ENCODE measurements at regions not wholly inside any gene's neighbourhood (a gene's known extent, or its start where the extent isn't known, plus 50 kb on each side); places are given as distances from the start of the nearest gene placed in this dataset.
A peak's percentile ranks its signal among the peaks of the same experiment; 100 is the strongest.

- intact Hi-C loops (cut with DNase I; ENCODE audit: low total_unique reads), result loop anchor here (1.0 kb wide), 1 partner anchor 10 kb away; no protein-coding TSS in a partner anchor
- Histone ChIP-seq H3K4me3 (peak overlapping the region in 2 of 4 donors; percentile 14 to 32), H3K4me1 (peaks cover 55 to 71% of the 10 kb centered on the region in 2 donors), H3K36me3 (no peaks in the 10 kb centered on the region), H3K9me3 (no peaks in the 10 kb centered on the region), H3K27ac (peak overlapping the region; percentile 87 to 94 (median 92)), H3K27me3 (no peaks in the 10 kb centered on the region)
- TF ChIP-seq POLR2A (IDR thresholded peaks at IDR 0.05) (no peak), CTCF (IDR thresholded peaks at IDR 0.05 in 4 of 5, conservative IDR thresholded peaks at IDR 0.05 in 1 of 5) (no peak)
- DNase-seq (peak; percentile 76 to 86), ATAC-seq (peak; percentile 80 to 84)
- in situ Hi-C loops (cut with MboI; ENCODE audit: low sequenced_read_pairs in 4 of 4), result no loop called here
Observed at GRCh38 chr16:85162478-85163277, 50.4 kb upstream of the CIBAR2 start.

GRCh38 chr16:85163278-85164112, 51.2 kb upstream of the CIBAR2 start:
- Histone ChIP-seq H3K27me3 (no peaks in the 10 kb centered on the region), H3K9me3 (no peaks in the 10 kb centered on the region), H3K27ac (peak overlapping the region; percentile 87 to 94 (median 92)), H3K36me3 (no peaks in the 10 kb centered on the region), H3K4me1 (peaks cover 48 to 71% of the 10 kb centered on the region in 2 donors), H3K4me3 (no peak overlapping the region)
- no peak for DNase-seq
- intact Hi-C loops (cut with DNase I; ENCODE audit: low total_unique reads), result no loop called here
- in situ Hi-C loops (cut with MboI; ENCODE audit: low sequenced_read_pairs in 4 of 4), result no loop called here
- TF ChIP-seq CTCF (IDR thresholded peaks at IDR 0.05 in 4 of 5, conservative IDR thresholded peaks at IDR 0.05 in 1 of 5) (no peak), POLR2A (IDR thresholded peaks at IDR 0.05) (no peak)
- ATAC-seq, result no peak

- in situ Hi-C loops (cut with MboI; ENCODE audit: low sequenced_read_pairs in 4 of 4), result no loop called here
- Histone ChIP-seq H3K4me1 (peaks cover 39 to 64% of the 10 kb centered on the region in 2 donors), H3K9me3 (no peaks in the 10 kb centered on the region), H3K27ac (peak overlapping the region; percentile 87 to 94 (median 92)), H3K36me3 (no peaks in the 10 kb centered on the region), H3K27me3 (no peaks in the 10 kb centered on the region), H3K4me3 (no peak overlapping the region)
- intact Hi-C loops (cut with DNase I; ENCODE audit: low total_unique reads), result no loop called here
- TF ChIP-seq CTCF (IDR thresholded peaks at IDR 0.05 in 4 of 5, conservative IDR thresholded peaks at IDR 0.05 in 1 of 5), result no peak
- TF ChIP-seq POLR2A (IDR thresholded peaks at IDR 0.05), result no peak
- no peak for DNase-seq
- ATAC-seq, result no peak
Observed at GRCh38 chr16:85164431-85164830, 52.2 kb upstream of the CIBAR2 start.

- DNase-seq (peak in 1 of 2 donors; percentile 52), ATAC-seq (no peak)
- in situ Hi-C loops (cut with MboI; ENCODE audit: low sequenced_read_pairs in 4 of 4), result no loop called here
- Histone ChIP-seq H3K9me3 (no peaks in the 10 kb centered on the region), H3K36me3 (no peaks in the 10 kb centered on the region), H3K4me1 (peaks cover 36 to 59% of the 10 kb centered on the region in 2 donors), H3K27ac (peak overlapping the region; percentile 87 to 94 (median 92)), H3K27me3 (no peaks in the 10 kb centered on the region), H3K4me3 (no peak overlapping the region)
- TF ChIP-seq POLR2A (IDR thresholded peaks at IDR 0.05) (no peak), CTCF (IDR thresholded peaks at IDR 0.05 in 4 of 5, conservative IDR thresholded peaks at IDR 0.05 in 1 of 5) (no peak)
- intact Hi-C loops (cut with DNase I; ENCODE audit: low total_unique reads), result no loop called here
Observed at GRCh38 chr16:85164838-85165516, 52.7 kb upstream of the CIBAR2 start.
